IMR-90 (cell line): ENCODE measurements at regions not wholly inside any gene's neighbourhood (a gene's known extent, or its start where the extent isn't known, plus 50 kb on each side); places are given as distances from the start of the nearest gene placed in this dataset.

Experiments
- ATAC-seq: fragments of 200-7000 bp; cut with Tn5 transposase; 2 replicates; pipeline ENCODE4 v1.9.1; 2020; ENCODE audit warnings: low read depth, mild to moderate bottlenecking, moderate library complexity
- BruUV-seq: library from RNA; stranded (reverse); fragments of 400-500 nt; replicated peaks from 2 replicates; lab custom pipeline; 2021; lab: Mats Ljungman, UMichigan
- CTCF ChIA-PET: fragments of 300-600 bp; formaldehyde crosslinking; extraction: SDS; loops from one replicate; lab custom pipeline; 2021; ENCODE audit warnings: antibody characterized with exemption; lab: Yijun Ruan, JAX
- POLR2A ChIA-PET: fragments of 300-600 bp; sonication (Branson Sonifier 250); formaldehyde crosslinking; loops from one replicate; lab custom pipeline; 2022; ENCODE audit warnings: antibody characterized with exemption; ENCODE audit not compliant: unreplicated experiment; lab: Charles Lee
- DNase-seq: peaks from one replicate; pipeline ENCODE4 v3.0.0; 2013
- H2AFZ ChIP-seq: replicated peaks from 2 replicates; pipeline ENCODE3; 2013; ENCODE audit warnings: low read length, mild to moderate bottlenecking; ENCODE audit not compliant: poor library complexity
- H2AK5ac ChIP-seq: 2 replicates; pipeline ENCODE4 v1.6.1; 2013; ENCODE audit warnings: low read depth, low read length, inconsistent platforms
- H2AK9ac ChIP-seq: replicated peaks from 2 replicates; pipeline ENCODE3; 2013; ENCODE audit warnings: mild to moderate bottlenecking, low read depth, low read length, moderate library complexity; ENCODE audit not compliant: poor library complexity
- H2BK120ac ChIP-seq: 2 replicates; pipeline ENCODE4 v1.6.1; 2013; ENCODE audit warnings: low read depth, low read length, inconsistent platforms
- H2BK15ac ChIP-seq: 3 replicates; pipeline ENCODE4 v1.6.1; 2013; ENCODE audit warnings: low read depth, low read length, inconsistent platforms
- H2BK20ac ChIP-seq: 2 replicates; pipeline ENCODE4 v1.6.1; 2013; ENCODE audit warnings: low read depth, mild to moderate bottlenecking, inconsistent platforms, low read length, moderate library complexity
- H2BK5ac ChIP-seq: 2 replicates; pipeline ENCODE4 v1.6.1; 2013; ENCODE audit warnings: mild to moderate bottlenecking, low read depth, low read length, inconsistent platforms; ENCODE audit not compliant: poor library complexity, severe bottlenecking
- H3K14ac ChIP-seq: replicated peaks from 2 replicates; pipeline ENCODE4 v1.6.1; 2013; ENCODE audit warnings: low read depth, low read length, inconsistent platforms
- H3K18ac ChIP-seq: 2 replicates; pipeline ENCODE4 v1.6.1; 2013; ENCODE audit warnings: low read depth, low read length, control low read depth
- H3K23ac ChIP-seq: 2 replicates; pipeline ENCODE4 v1.6.1; 2013; ENCODE audit warnings: low read depth, low read length, inconsistent platforms
- H3K27ac ChIP-seq: 2 replicates; pipeline ENCODE4 v1.5.1; 2013; ENCODE audit warnings: mild to moderate bottlenecking, control low read depth, low read length; ENCODE audit not compliant: insufficient read depth
- H3K27me3 ChIP-seq: 2 replicates; pipeline ENCODE4 v1.6.1; 2013; ENCODE audit warnings: low read length; ENCODE audit not compliant: control insufficient read depth, insufficient read depth
- H3K36me3 ChIP-seq: 2 replicates; pipeline ENCODE4 v1.6.1; 2013; ENCODE audit warnings: low read length, mixed read lengths; ENCODE audit not compliant: control insufficient read depth, insufficient read depth
- H3K4ac ChIP-seq: 2 replicates; pipeline ENCODE4 v1.6.1; 2013; ENCODE audit warnings: low read depth, low read length, inconsistent platforms
- H3K4me1 ChIP-seq: 2 replicates; pipeline ENCODE4 v1.6.1; 2013; ENCODE audit warnings: low read length, mixed read lengths; ENCODE audit not compliant: control insufficient read depth, insufficient read depth
- H3K4me2 ChIP-seq: 2 replicates; pipeline ENCODE4 v1.6.1; 2013; ENCODE audit warnings: low read depth, mild to moderate bottlenecking, control low read depth, low read length, moderate library complexity
- H3K4me3 ChIP-seq: 2 replicates; pipeline ENCODE4 v1.5.1; 2013; ENCODE audit warnings: low read depth, mild to moderate bottlenecking, control low read depth, low read length, moderate library complexity; ENCODE audit not compliant: insufficient read depth
- H3K56ac ChIP-seq: 2 replicates; pipeline ENCODE4 v1.6.1; 2013; ENCODE audit warnings: low read length, inconsistent platforms; ENCODE audit not compliant: insufficient read depth; ENCODE audit errors: extremely low read depth
- H3K79me1 ChIP-seq, 2 experiments: 2 replicates each; pipeline ENCODE4 v1.6.1; 2013; ENCODE audit warnings: low read length in 2 of 2, inconsistent platforms in 1 of 2, low read depth in 1 of 2
- H3K9ac ChIP-seq: 2 replicates; pipeline ENCODE4 v1.6.1; 2013; ENCODE audit warnings: low read depth, low read length, control low read depth
- H3K9me1 ChIP-seq: 2 replicates; pipeline ENCODE4 v1.6.1; 2013; ENCODE audit warnings: low read length, inconsistent platforms; ENCODE audit not compliant: insufficient read depth
- H3K9me3 ChIP-seq: 2 replicates; pipeline ENCODE4 v1.6.1; 2013; ENCODE audit warnings: low read length; ENCODE audit not compliant: control insufficient read depth, insufficient read depth
- H4K20me1 ChIP-seq: 2 replicates; pipeline ENCODE4 v1.6.1; 2013; ENCODE audit warnings: low read length, inconsistent platforms; ENCODE audit not compliant: insufficient read depth
- H4K5ac ChIP-seq: 2 replicates; pipeline ENCODE4 v1.6.1; 2013; ENCODE audit warnings: mild to moderate bottlenecking, low read depth, low read length, control low read depth
- H4K8ac ChIP-seq, 2 experiments: 2 replicates each; pipeline ENCODE4 v1.6.1; 2013; ENCODE audit warnings: low read depth in 2 of 2, low read length in 2 of 2, control low read depth in 1 of 2, inconsistent platforms in 1 of 2
- H4K91ac ChIP-seq: 2 replicates; pipeline ENCODE4 v1.6.1; 2013; ENCODE audit warnings: low read depth, low read length, inconsistent platforms; ENCODE audit not compliant: insufficient read depth
- WGBS, 2 experiments: methylation state at CpG; one replicate each; pipeline versions ENCODE4 v1.1.5 to v1.1.7; 2013; ENCODE audit warnings: missing lambda C conversion rate in 2 of 2; ENCODE audit not compliant: insufficient read length in 1 of 2; ENCODE audit errors: extremely low coverage in 2 of 2; 5-methylcytosine and 5-hydroxymethylcytosine counted together
- dilution Hi-C: fragments of 300-500 bp; cut with HindIII; formaldehyde crosslinking; loops from one replicate; pipeline ENCODE4 v1.14.3; 2018; ENCODE audit warnings: low sequenced_read_pairs; ENCODE audit not compliant: unreplicated experiment
- in situ Hi-C: fragments of 300-500 bp; cut with MboI; formaldehyde crosslinking; loops from 3 replicates; pipeline ENCODE4 v1.14.3; 2019; ENCODE audit warnings: low sequenced_read_pairs, inconsistent platforms, mixed read lengths
- intact Hi-C: fragments of 100-400 bp; cut with micrococcal nuclease; formaldehyde crosslinking; loops from 2 replicates; pipeline ENCODE4 v1.10.0; 2022
- TF ChIP-seq, protein P1 (sequence below): fragments of 150-350 bp; IDR thresholded peaks from 2 replicates; pipeline ENCODE4 v1.6.1; 2016; ENCODE audit warnings: low read depth, mild to moderate bottlenecking, low read length, moderate library complexity, borderline replicate concordance

DNA sequence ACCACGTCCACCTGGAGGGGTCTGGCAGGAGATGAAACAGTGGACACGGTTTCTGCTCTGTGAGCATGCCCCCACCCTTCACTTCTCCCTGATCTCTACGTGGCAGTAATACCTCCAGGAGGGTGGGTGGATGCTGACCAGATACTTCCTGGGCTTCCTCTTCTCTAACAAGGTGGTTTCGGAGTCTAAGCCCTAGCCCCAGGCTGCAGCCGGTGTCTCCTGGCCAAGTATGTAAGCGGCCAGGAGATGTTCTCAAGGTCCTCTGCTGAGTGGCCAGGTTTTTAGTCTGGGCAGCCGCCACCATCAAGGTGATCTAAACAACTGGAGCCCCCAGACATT is 101.8 kb upstream of the ASB18 start:
- Histone ChIP-seq H3K56ac (no peak overlapping the region), H3K4ac (no peak overlapping the region), H2BK15ac (no peak overlapping the region), H3K9me3 (no peaks in the 10 kb centered on the region), H3K4me1 (no peaks in the 10 kb centered on the region), H3K36me3 (no peaks in the 10 kb centered on the region), H3K4me3 (no peak overlapping the region), H3K79me1 (no peaks in the 10 kb centered on the region), H3K14ac (no peak overlapping the region), H2BK20ac (no peak overlapping the region), H3K18ac (no peak overlapping the region), H2BK120ac (no peak overlapping the region), H4K8ac (no peak overlapping the region), H3K27ac (no peak overlapping the region), H3K9ac (no peak overlapping the region), H4K20me1 (no peaks in the 10 kb centered on the region), H3K9me1 (no peaks in the 10 kb centered on the region), H4K5ac (no peak overlapping the region), H2AK9ac (no peak overlapping the region), H4K91ac (no peak overlapping the region), H2BK5ac (no peak overlapping the region), H3K23ac (no peak overlapping the region), H3K4me2 (no peak overlapping the region), H2AFZ (no peak overlapping the region), H2AK5ac (no peak overlapping the region), H3K27me3 (peaks cover 11% of the 10 kb centered on the region)
- ChIA-PET CTCF (no interaction called here), POLR2A (no interaction called here)
- no TSS peak for BruUV-seq
- DNase-seq (no peak), ATAC-seq (no peak)
- TF ChIP-seq, protein P1, sequence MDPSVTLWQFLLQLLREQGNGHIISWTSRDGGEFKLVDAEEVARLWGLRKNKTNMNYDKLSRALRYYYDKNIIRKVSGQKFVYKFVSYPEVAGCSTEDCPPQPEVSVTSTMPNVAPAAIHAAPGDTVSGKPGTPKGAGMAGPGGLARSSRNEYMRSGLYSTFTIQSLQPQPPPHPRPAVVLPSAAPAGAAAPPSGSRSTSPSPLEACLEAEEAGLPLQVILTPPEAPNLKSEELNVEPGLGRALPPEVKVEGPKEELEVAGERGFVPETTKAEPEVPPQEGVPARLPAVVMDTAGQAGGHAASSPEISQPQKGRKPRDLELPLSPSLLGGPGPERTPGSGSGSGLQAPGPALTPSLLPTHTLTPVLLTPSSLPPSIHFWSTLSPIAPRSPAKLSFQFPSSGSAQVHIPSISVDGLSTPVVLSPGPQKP = no peak
- in situ Hi-C loops (no loop called here), intact Hi-C loops (no loop called here), dilution Hi-C loops (no loop called here)
- WGBS, 2 experiments = 93% methylated on average over 2 of the region's 7 CpGs; no CpG with 5 or more reads in 1 of the 2 experiments
